OCI-LY7 (cell line): ENCODE measurements at regions not wholly inside any gene's neighbourhood (a gene's known extent, or its start where the extent isn't known, plus 50 kb on each side); places are given as distances from the start of the nearest gene placed in this dataset.

Experiments
- BruUV-seq: library from RNA; stranded (reverse); fragments of 400-500 nt; replicated peaks from 2 replicates; lab custom pipeline; 2021; lab: Mats Ljungman, UMichigan
- CTCF ChIA-PET: fragments of 300-600 bp; sonication (Branson Sonifier 250); formaldehyde crosslinking; loops from one replicate; lab custom pipeline; 2022; ENCODE audit warnings: antibody characterized with exemption; ENCODE audit not compliant: unreplicated experiment; lab: Charles Lee
- POLR2A ChIA-PET: fragments of 300-600 bp; sonication (Branson Sonifier 250); formaldehyde crosslinking; loops from one replicate; lab custom pipeline; 2022; ENCODE audit warnings: antibody characterized with exemption; lab: Charles Lee
- DNase-seq: peaks from one replicate; pipeline ENCODE4 v3.0.0-alpha.2; 2015; ENCODE audit warnings: low spot score
- H2AFZ ChIP-seq: fragments of 200-600 bp; sonication (generic), shearing (Covaris generic); 2 replicates; pipeline ENCODE4 v1.6.1; 2014; ENCODE audit warnings: mild to moderate bottlenecking, antibody characterized with exemption, low read length, moderate library complexity
- H3K27ac ChIP-seq: fragments of 200-600 bp; sonication (generic); 2 replicates; pipeline ENCODE4 v1.5.1; 2014; ENCODE audit warnings: mixed run types, low read depth, mild to moderate bottlenecking, moderate library complexity, low read length, inconsistent platforms; ENCODE audit not compliant: poor library complexity, severe bottlenecking
- H3K36me3 ChIP-seq: fragments of 200-600 bp; sonication (generic); 2 replicates; pipeline ENCODE4 v1.6.1; 2014; ENCODE audit warnings: mild to moderate bottlenecking, antibody characterized with exemption, low read length, moderate library complexity, mixed read lengths; ENCODE audit not compliant: insufficient read depth
- H3K4me1 ChIP-seq: fragments of 200-600 bp; sonication (generic); 2 replicates; pipeline ENCODE4 v1.5.1; 2014; ENCODE audit warnings: mild to moderate bottlenecking, low read length; ENCODE audit not compliant: insufficient read depth, poor library complexity, severe bottlenecking
- H3K4me2 ChIP-seq: fragments of 200-600 bp; sonication (generic); 2 replicates; pipeline ENCODE4 v1.6.1; 2014; ENCODE audit warnings: mild to moderate bottlenecking, low read length
- H3K4me3 ChIP-seq: fragments of 200-600 bp; sonication (generic); 2 replicates; pipeline ENCODE4 v1.5.1; 2014; ENCODE audit warnings: mild to moderate bottlenecking, low read depth, low read length; ENCODE audit not compliant: poor library complexity, severe bottlenecking
- H3K79me2 ChIP-seq: fragments of 200-600 bp; sonication (generic); 2 replicates; pipeline ENCODE4 v1.6.1; 2016; ENCODE audit warnings: low read depth, mild to moderate bottlenecking, low read length, moderate library complexity, mixed read lengths; ENCODE audit not compliant: insufficient read depth
- H3K9me2 ChIP-seq: fragments of 200-600 bp; sonication (generic); 2 replicates; pipeline ENCODE4 v1.6.1; 2016; ENCODE audit warnings: mild to moderate bottlenecking, low read length, mixed read lengths; ENCODE audit not compliant: insufficient read depth
- H3K9me3 ChIP-seq: fragments of 200-600 bp; sonication (generic); 2 replicates; pipeline ENCODE4 v1.6.1; 2014; ENCODE audit warnings: mild to moderate bottlenecking, mixed run types, low read length, mixed read lengths
- H4K20me1 ChIP-seq: fragments of 200-600 bp; sonication (generic); 2 replicates; pipeline ENCODE4 v1.6.1; 2014; ENCODE audit warnings: mild to moderate bottlenecking, antibody characterized with exemption, low read length, moderate library complexity, mixed read lengths; ENCODE audit not compliant: insufficient read depth
- CTCF ChIP-seq: fragments of 200-600 bp; sonication (generic); conservative IDR thresholded peaks from 2 replicates; pipeline ENCODE4 v1.5.1; 2014; ENCODE audit warnings: mild to moderate bottlenecking, antibody characterized with exemption, low read length, moderate library complexity, mixed read lengths
- EZH2phosphoT487 ChIP-seq: fragments of 200-600 bp; sonication (generic); IDR thresholded peaks from 2 replicates; pipeline ENCODE4 v1.6.1; 2018; ENCODE audit warnings: low read depth, borderline replicate concordance, mild to moderate bottlenecking, mixed run types, antibody characterized with exemption, low read length, moderate library complexity, mixed read lengths
- intact Hi-C: fragments of 100-400 bp; cut with micrococcal nuclease; formaldehyde crosslinking; loops from one replicate; pipeline ENCODE4 v1.10.0; 2022; ENCODE audit not compliant: unreplicated experiment

GRCh38 chr5:72021651-72022357, 85.5 kb upstream of the MAP1B start:
- Histone ChIP-seq H3K79me2 (no peaks in the 10 kb centered on the region), H2AFZ (no peak overlapping the region), H3K9me3 (0 out of 2 replicates have a peak, but pooled peaks cover 4% of the 10 kb centered on the region), H3K4me3 (no peak overlapping the region), H3K36me3 (no peaks in the 10 kb centered on the region), H3K27ac (no peak overlapping the region), H3K4me1 (no peaks in the 10 kb centered on the region), H4K20me1 (no peaks in the 10 kb centered on the region), H3K4me2 (no peak overlapping the region), H3K9me2 (no peaks in the 10 kb centered on the region)
- ChIA-PET POLR2A (no interaction called here), CTCF (no interaction called here)
- intact Hi-C loops: no loop called here
- BruUV-seq: no TSS peak
- TF ChIP-seq EZH2phosphoT487 (no peak), CTCF (no peak)
- no peak for DNase-seq

- H3K36me3 ChIP-seq: no peaks in the 10 kb centered on the region
- DNase-seq: no peak
- no peak for TF ChIP-seq EZH2phosphoT487
- no peak for TF ChIP-seq CTCF
- no peaks in the 10 kb centered on the region for H4K20me1 ChIP-seq
- no peaks in the 10 kb centered on the region for H3K9me3 ChIP-seq
- no TSS peak for BruUV-seq
- ChIA-PET CTCF (no interaction called here), POLR2A (no interaction called here)
- no peaks in the 10 kb centered on the region for H3K79me2 ChIP-seq
- H3K9me2 ChIP-seq: no peaks in the 10 kb centered on the region
- H2AFZ ChIP-seq: no peak overlapping the region
- H3K4me3 ChIP-seq: no peak overlapping the region
- intact Hi-C loops: no loop called here
- no peak overlapping the region for H3K4me2 ChIP-seq
- H3K4me1 ChIP-seq: no peaks in the 10 kb centered on the region
- no peak overlapping the region for H3K27ac ChIP-seq
Measured at GRCh38 chr5:72028382-72028781, 78.9 kb upstream of the MAP1B start.

GRCh38 chr5:72030237-72030636, 77.0 kb upstream of the MAP1B start:
- Histone ChIP-seq H3K4me1 (no peaks in the 10 kb centered on the region), H3K9me3 (no peaks in the 10 kb centered on the region), H3K79me2 (no peaks in the 10 kb centered on the region), H2AFZ (no peak overlapping the region), H3K4me3 (no peak overlapping the region), H3K27ac (no peak overlapping the region), H3K9me2 (no peaks in the 10 kb centered on the region), H3K36me3 (no peaks in the 10 kb centered on the region), H3K4me2 (no peak overlapping the region), H4K20me1 (no peaks in the 10 kb centered on the region)
- POLR2A ChIA-PET: no interaction called here
- no TSS peak for BruUV-seq
- TF ChIP-seq CTCF (no peak), EZH2phosphoT487 (no peak)
- intact Hi-C loops: no loop called here
- no peak for DNase-seq
- CTCF ChIA-PET: no interaction called here
